Activated CD4-positive, alpha-beta T cell treated with anti-CD3 and anti-CD28 coated beads, Interleukin-2, amount 10 ng/mL, durations not matched to agents 7 days and 5 days (primary cell): ENCODE measurements at regions not wholly inside any gene's neighbourhood (a gene's known extent, or its start where the extent isn't known, plus 50 kb on each side); places are given as distances from the start of the nearest gene placed in this dataset.

ENCODE experiments used
- CTCF ChIA-PET: fragments of 350-600 bp; sonication (Branson Sonifier 250); formaldehyde crosslinking; loops from one replicate; lab custom pipeline; 2021; ENCODE audit warnings: antibody characterized with exemption; lab: Charles Lee
- POLR2A ChIA-PET: fragments of 350-600 bp; sonication (Branson Sonifier 250); formaldehyde crosslinking; loops from one replicate; lab custom pipeline; 2021; ENCODE audit warnings: antibody characterized with exemption; lab: Charles Lee
- DNase-seq: peaks from one replicate; pipeline ENCODE4 v3.0.0-alpha.2; 2020
- H3K27ac Mint-ChIP-seq: one replicate; pipeline ENCODE4 v1.8.0; 2021; ENCODE audit warnings: mild to moderate bottlenecking, moderate library complexity, mixed read lengths
- H3K27me3 Mint-ChIP-seq: one replicate; pipeline ENCODE4 v1.8.0; 2021; ENCODE audit warnings: mixed read lengths
- H3K36me3 Mint-ChIP-seq: one replicate; pipeline ENCODE4 v1.8.0; 2021; ENCODE audit warnings: low read depth, mixed read lengths
- H3K4me1 Mint-ChIP-seq: one replicate; pipeline ENCODE4 v1.8.0; 2021; ENCODE audit warnings: mixed read lengths
- H3K4me3 Mint-ChIP-seq: one replicate; pipeline ENCODE4 v1.8.0; 2021; ENCODE audit warnings: mild to moderate bottlenecking, moderate library complexity, mixed read lengths
- H3K9me3 Mint-ChIP-seq: one replicate; pipeline ENCODE4 v1.8.0; 2021; ENCODE audit warnings: mixed read lengths

DNA sequence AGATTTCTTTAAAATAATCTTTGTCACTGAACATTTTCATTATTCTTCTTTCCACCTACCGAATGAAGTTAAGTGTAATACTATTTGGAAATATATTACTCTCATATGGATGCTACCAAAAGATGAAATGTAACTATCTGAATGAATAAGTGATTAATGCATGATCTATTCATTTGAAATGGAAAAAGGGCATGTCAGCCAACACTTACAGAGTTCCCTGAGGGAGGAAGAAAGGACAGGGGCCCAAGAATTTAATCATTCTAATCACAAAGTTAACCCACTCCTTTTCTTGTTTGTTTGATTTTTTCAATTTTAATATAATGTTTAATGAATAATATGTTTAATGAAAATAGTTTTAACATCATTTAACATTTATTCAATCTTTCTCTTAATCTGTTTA, 129.4 kb downstream of the ZC3H11B start:
- CTCF ChIA-PET = no interaction called here
- POLR2A ChIA-PET = no interaction called here
- H3K4me1 Mint-ChIP-seq = no peaks in the 10 kb centered on the region

DNA sequence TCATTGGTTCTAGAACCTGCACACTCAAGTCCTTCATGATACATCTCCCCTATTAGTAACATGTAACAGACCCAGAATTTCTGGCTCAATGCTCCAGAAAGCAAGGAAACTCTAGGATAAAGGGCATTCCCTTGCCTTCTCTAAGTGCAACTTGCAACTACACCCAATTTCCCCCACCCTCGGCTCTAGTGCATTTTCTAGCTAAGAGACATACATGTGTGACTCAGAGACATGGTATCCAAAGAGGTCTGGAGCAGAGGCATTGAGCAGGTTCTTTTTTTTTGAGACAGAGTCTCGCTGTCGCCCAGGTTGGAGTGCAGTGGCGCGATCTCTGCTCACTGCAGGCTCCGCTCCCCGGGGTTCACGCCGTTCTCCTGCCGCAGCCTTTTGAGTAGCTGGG, 132.9 kb downstream of the ZC3H11B start:
- H3K36me3 Mint-ChIP-seq = no peaks in the 10 kb centered on the region
- no peaks in the 10 kb centered on the region for H3K27me3 Mint-ChIP-seq
- ChIA-PET CTCF (no interaction called here), POLR2A (no interaction called here)
- no peak for DNase-seq
- no peaks in the 10 kb centered on the region for H3K4me1 Mint-ChIP-seq
- H3K9me3 Mint-ChIP-seq = no peaks in the 10 kb centered on the region
- H3K4me3 Mint-ChIP-seq = no peak overlapping the region
- H3K27ac Mint-ChIP-seq = no peak overlapping the region

More for the DNA sequence above, 129.4 kb downstream of the ZC3H11B start:
- no peaks in the 10 kb centered on the region for H3K36me3 Mint-ChIP-seq
- DNase-seq = no peak
- H3K27me3 Mint-ChIP-seq = no peaks in the 10 kb centered on the region
- no peak overlapping the region for H3K27ac Mint-ChIP-seq
- no peaks in the 10 kb centered on the region for H3K9me3 Mint-ChIP-seq
- no peak overlapping the region for H3K4me3 Mint-ChIP-seq

DNA sequence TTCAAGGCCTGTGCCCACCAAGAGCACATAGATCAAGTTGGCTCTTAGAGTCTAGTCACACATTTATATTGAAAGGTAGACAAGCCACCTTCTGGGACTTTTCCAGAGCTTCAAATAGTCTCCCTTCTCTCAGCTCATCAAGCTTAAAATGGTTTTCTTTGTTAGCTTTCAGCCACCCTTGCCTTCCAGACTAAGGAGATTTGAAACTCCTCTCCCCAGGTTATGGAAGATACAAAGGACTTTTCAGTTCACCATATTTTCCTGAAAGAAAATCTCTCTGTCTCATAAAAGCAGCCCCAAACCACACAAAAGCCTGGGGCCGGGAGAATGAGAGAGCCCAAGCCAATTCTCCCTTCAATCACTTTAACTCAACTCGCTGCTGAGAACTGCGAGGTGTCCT, 134.1 kb downstream of the ZC3H11B start:
- Mint-ChIP-seq H3K36me3 (no peaks in the 10 kb centered on the region), H3K27ac (no peak overlapping the region), H3K4me3 (no peak overlapping the region), H3K9me3 (no peaks in the 10 kb centered on the region), H3K4me1 (no peaks in the 10 kb centered on the region), H3K27me3 (peaks cover 3% of the 10 kb centered on the region)
- CTCF ChIA-PET = no interaction called here
- POLR2A ChIA-PET = no interaction called here
- no peak for DNase-seq

DNA sequence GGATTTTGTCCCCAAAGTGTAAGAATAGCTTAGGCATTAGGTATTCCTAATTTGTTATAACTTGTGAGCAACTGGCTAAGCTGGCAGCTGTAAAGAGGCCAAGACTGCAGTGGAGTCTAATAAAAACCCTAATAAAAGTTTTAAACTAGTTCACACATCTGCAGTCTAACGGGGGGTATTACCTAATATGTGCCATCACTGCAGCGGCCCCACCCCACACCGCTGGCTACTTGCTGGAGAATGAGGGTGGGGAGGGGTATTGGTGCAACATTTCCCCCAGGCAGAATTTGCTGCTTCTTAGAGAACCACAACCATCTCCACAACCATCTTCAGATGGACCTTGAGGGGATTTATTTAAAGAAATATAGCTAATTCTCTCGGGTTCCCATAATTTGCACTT, 135.0 kb downstream of the ZC3H11B start:
- Mint-ChIP-seq H3K4me3 (no peak overlapping the region), H3K27ac (no peak overlapping the region), H3K4me1 (no peaks in the 10 kb centered on the region), H3K9me3 (no peaks in the 10 kb centered on the region), H3K36me3 (no peaks in the 10 kb centered on the region), H3K27me3 (peaks cover 3% of the 10 kb centered on the region)
- POLR2A ChIA-PET = no interaction called here
- no peak for DNase-seq
- CTCF ChIA-PET = no interaction called here

DNA sequence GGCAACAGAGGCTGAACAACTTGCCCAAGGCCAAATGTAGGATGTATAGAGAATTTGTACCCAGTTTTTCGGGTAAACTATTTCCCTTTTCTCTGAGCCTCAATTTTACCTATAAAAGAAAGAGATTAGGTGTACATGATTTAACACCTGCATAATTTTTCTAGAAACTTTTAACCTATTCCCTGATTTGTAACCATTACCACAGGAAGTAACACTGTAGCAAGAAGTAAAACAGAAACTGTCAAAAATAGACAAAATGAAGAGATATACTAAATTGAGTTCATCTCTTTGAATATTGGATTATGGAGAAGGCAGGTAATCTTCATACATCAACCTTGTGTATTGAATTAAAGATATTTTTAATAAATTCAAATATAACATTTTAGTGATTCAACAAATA, 136.2 kb downstream of the ZC3H11B start:
- H3K27ac Mint-ChIP-seq = no peak overlapping the region
- POLR2A ChIA-PET = no interaction called here
- H3K27me3 Mint-ChIP-seq = peaks cover 3% of the 10 kb centered on the region
- CTCF ChIA-PET = interaction anchor here (0.8 kb wide), 1 partner anchor 12 kb away, joined by 3 read pairs; no protein-coding TSS in a partner anchor
- no peaks in the 10 kb centered on the region for H3K9me3 Mint-ChIP-seq
- no peaks in the 10 kb centered on the region for H3K4me1 Mint-ChIP-seq
- no peaks in the 10 kb centered on the region for H3K36me3 Mint-ChIP-seq
- no peak for DNase-seq
- H3K4me3 Mint-ChIP-seq = no peak overlapping the region

DNA sequence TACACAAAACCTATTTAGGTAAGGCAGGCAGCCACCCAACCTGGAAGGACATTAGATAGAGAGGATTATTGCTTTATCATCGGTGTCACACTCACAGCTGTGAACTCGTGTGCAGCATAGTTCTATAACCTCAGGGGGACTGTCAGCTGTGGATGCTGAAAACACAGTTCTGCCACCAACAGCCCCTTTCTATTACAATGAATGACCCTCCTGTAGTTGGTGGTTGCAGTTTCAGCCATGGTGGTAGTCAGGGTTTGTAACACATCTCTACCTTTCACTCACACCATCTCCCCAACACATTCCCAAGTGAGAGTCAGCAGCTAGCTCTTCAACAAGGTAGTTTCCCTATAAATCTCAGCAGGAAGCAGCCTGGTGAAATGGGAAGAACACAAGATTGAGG, 136.8 kb downstream of the ZC3H11B start:
- POLR2A ChIA-PET = interaction anchor here (0.6 kb wide), 1 partner anchor 38 kb away, joined by 3 read pairs; no protein-coding TSS in a partner anchor

DNA sequence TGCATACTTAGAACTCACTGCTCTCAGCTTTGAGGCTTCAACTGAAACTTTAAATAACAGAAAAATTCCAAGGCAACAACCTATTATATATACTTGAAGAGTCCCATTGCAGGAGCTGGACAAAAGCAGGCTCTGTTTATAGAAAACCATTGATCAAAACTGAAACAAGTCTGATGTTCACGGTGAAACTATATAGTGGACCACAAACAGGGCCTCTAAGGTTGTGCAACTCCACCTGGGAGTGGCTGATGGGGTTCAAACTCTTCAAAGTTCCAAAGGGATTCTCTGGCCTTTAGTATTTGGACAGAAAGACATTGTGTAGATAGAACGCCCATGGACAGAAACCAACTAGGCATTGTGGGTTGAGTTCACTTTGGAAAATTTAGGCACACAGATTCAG, 140.3 kb downstream of the ZC3H11B start:
- H3K27me3 Mint-ChIP-seq = peaks cover 4% of the 10 kb centered on the region
- H3K9me3 Mint-ChIP-seq = peaks cover 5% of the 10 kb centered on the region
- H3K27ac Mint-ChIP-seq = no peak overlapping the region
- H3K36me3 Mint-ChIP-seq = no peaks in the 10 kb centered on the region
- no peak overlapping the region for H3K4me3 Mint-ChIP-seq
- H3K4me1 Mint-ChIP-seq = no peaks in the 10 kb centered on the region
- ChIA-PET POLR2A (no interaction called here), CTCF (no interaction called here)
- no peak for DNase-seq

More for the DNA sequence above, 136.8 kb downstream of the ZC3H11B start:
- no peak for DNase-seq
- Mint-ChIP-seq H3K27me3 (peaks cover 3% of the 10 kb centered on the region), H3K4me3 (no peak overlapping the region), H3K9me3 (peaks cover 5% of the 10 kb centered on the region), H3K4me1 (no peaks in the 10 kb centered on the region), H3K27ac (no peak overlapping the region), H3K36me3 (no peaks in the 10 kb centered on the region)
- CTCF ChIA-PET = no interaction called here

DNA sequence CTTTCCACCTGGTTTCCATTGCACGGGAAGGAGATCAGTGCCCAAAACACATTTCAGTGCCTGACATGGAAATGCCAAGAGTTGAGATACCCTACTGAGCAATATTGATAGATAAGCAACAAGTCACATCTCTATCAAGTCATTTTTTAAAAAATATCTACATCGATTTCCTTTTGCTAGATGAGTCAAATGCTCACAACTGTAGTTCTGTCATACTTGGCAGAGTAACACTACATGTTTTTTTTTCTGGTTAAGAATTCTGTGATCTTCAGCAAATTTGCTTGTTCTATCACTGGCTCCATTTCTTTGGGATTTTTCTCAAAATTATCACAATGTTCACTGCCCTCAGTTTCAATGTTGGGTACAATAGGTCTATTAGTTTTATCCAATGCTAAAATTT, 145.4 kb downstream of the ZC3H11B start:
- Mint-ChIP-seq H3K9me3 (peaks cover 5% of the 10 kb centered on the region), H3K27me3 (peaks cover 2% of the 10 kb centered on the region), H3K36me3 (no peaks in the 10 kb centered on the region), H3K4me3 (no peak overlapping the region), H3K4me1 (no peaks in the 10 kb centered on the region), H3K27ac (no peak overlapping the region)
- DNase-seq = no peak
- ChIA-PET CTCF (no interaction called here), POLR2A (no interaction called here)

DNA sequence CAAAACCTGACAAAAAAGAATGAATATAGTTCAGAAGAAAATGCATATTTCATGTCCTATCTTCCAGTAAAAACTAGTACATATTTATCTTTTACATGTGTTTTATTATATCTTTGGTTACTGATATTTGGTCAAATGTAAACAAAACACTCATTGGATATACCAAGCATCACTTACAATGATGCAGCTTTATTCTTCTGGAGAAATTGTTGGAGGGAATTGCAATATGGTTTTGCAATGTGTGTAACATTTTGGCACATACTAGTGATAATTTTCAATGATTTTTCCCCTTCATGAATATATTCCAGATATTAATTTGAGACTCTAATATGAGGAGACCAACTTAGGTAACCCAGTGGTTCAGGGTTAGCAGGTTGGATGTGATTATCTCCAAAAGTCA, 146.1 kb downstream of the ZC3H11B start:
- Mint-ChIP-seq H3K4me3 (no peak overlapping the region), H3K27me3 (peaks cover 2% of the 10 kb centered on the region), H3K27ac (no peak overlapping the region), H3K9me3 (peaks cover 5% of the 10 kb centered on the region), H3K36me3 (no peaks in the 10 kb centered on the region), H3K4me1 (no peaks in the 10 kb centered on the region)
- CTCF ChIA-PET = no interaction called here
- POLR2A ChIA-PET = no interaction called here
- no peak for DNase-seq

DNA sequence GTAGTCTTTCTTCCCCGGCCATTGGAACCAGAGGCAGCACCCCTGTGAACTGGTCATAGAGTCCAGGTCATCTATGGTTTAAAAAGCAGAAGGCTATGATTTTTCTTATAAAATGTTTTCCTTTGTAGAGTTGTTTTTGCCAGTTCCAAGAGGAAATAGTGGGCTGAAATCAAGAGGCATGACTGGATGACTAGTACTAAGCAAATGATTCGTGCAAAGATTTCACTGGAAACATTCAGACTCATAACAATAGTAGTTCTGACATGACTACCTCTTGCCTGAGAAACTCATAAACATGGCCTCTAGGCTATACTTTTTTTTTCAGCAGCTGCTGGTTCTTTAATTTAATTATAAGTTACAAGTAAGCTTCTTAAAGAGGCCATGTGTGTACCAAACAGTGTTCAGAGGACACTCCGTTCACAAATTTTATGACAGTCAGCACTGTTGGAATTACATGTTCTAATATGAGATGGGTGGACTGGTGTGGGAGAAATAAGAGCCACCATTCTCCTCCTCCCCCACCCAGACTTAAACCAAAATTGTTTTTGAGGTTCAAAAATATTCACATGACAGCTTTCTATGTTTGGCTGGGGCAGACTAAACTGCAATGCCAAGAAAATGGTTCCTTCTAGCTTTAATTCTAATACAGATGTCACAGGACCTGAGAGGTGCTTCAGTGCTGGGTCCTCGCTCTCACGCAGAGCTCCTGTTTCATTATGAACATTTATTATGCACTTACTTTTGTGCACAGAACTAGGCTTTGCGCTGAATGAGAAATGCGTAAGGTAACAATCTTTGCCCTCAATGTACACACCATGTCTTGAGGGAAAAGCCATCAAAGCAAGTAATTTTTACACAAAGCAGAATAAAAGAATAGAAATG, 147.5 kb downstream of the ZC3H11B start:
- no peak for DNase-seq
- Mint-ChIP-seq H3K9me3 (no peaks in the 10 kb centered on the region), H3K27me3 (no peaks in the 10 kb centered on the region), H3K36me3 (no peaks in the 10 kb centered on the region), H3K4me3 (no peak overlapping the region), H3K4me1 (peaks cover 2% of the 10 kb centered on the region), H3K27ac (no peak overlapping the region)
- POLR2A ChIA-PET = no interaction called here
- CTCF ChIA-PET = no interaction called here

DNA sequence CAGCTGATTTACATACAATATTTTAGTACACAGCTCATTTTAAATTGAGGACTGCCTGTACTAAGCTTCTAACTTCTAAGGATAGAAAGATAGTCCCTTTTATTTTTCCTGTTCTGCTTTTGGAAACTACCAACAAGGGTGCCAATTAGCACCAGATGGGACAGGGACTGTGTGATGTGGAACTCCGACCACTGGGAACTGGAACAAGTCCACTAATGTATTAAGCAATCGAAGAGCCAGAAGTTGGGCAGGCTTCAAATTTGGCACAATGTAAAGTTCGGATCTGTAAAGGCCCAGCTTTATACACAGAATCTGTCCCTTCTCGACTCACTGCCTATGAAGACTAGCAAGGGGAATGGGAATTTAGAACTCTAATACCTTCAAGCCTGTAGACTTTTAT, 149.3 kb downstream of the ZC3H11B start:
- H3K27me3 Mint-ChIP-seq = no peaks in the 10 kb centered on the region
- no peak overlapping the region for H3K27ac Mint-ChIP-seq
- POLR2A ChIA-PET = no interaction called here
- no peak for DNase-seq
- no peaks in the 10 kb centered on the region for H3K36me3 Mint-ChIP-seq
- no peaks in the 10 kb centered on the region for H3K9me3 Mint-ChIP-seq
- CTCF ChIA-PET = no interaction called here
- H3K4me3 Mint-ChIP-seq = no peak overlapping the region
- H3K4me1 Mint-ChIP-seq = peaks cover 2% of the 10 kb centered on the region

DNA sequence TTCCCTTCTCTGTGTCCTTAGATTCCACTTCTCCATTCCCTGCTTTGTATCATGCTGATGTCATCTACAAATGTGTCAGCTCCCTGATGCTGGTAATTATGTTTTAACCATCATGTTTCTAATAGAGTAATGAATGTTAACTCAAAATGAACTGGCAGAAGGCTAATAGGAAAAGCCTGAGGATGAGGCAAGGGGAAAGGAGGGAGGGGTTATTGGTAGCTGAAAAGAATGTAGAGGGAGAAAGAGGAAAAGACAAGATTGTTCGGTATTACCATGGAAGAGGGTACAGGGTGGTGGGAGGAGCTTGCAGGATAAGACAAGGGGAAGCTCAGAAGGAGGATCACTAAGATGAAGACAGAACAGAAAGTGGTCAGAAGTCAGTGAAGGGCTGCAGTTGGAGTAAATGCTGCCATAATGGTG, 150.9 kb downstream of the ZC3H11B start:
- ChIA-PET CTCF (no interaction called here), POLR2A (no interaction called here)
- Mint-ChIP-seq H3K4me3 (no peak overlapping the region), H3K27ac (no peak overlapping the region), H3K9me3 (no peaks in the 10 kb centered on the region), H3K27me3 (no peaks in the 10 kb centered on the region), H3K4me1 (peaks cover 2% of the 10 kb centered on the region), H3K36me3 (no peaks in the 10 kb centered on the region)
- no peak for DNase-seq

DNA sequence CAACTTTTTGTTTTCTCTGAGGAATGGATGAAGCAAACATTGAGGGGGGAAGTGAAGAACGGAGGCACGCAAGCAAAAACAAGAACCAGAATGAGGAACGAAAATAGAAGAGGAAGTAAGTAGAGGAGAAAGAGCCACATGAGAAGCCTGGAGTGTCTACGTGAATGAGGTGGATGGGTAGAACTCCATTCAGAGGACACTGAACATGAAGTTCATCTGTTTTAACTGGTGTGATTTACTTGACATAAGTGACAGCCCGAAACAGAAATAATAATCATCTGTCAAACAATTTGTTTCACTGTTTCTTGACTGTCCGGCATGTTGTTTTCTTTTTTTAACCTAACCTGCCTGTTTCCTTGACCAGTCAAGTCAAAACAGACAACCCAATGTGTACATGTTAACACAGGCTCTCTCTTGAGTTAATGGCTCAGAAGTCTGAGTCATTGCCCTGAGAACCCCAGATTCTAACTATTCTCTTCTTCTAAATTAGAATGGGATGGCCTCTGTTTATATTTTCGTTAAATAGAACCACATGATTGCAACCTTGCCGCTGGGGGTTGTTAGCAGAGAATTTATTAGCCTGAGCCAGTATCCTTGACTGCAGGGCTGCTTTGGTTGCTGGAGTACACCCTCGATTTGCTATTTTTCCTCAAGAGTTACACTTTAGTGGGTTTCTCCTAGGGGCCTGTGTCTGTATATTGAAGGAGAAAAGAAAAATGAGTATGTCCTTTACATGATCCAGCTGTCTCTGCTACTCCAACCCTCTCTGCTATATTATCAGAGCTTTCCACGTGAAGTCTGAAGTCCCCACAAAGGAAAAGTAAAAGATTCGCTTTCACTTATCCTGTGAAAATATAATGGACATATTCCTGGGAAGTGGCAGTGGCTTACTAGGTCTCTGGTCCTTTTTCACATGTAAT, 151.7 kb downstream of the ZC3H11B start:
- ChIA-PET POLR2A (no interaction called here), CTCF (no interaction called here)
- H3K36me3 Mint-ChIP-seq = no peaks in the 10 kb centered on the region
- H3K27me3 Mint-ChIP-seq = no peaks in the 10 kb centered on the region
- no peak overlapping the region for H3K27ac Mint-ChIP-seq
- H3K4me1 Mint-ChIP-seq = peaks cover 2% of the 10 kb centered on the region
- no peaks in the 10 kb centered on the region for H3K9me3 Mint-ChIP-seq
- no peak overlapping the region for H3K4me3 Mint-ChIP-seq
- DNase-seq = no peak
